H9 (cell line): ENCODE measurements at regions not wholly inside any gene's neighbourhood (a gene's known extent, or its start where the extent isn't known, plus 50 kb on each side); places are given as distances from the start of the nearest gene placed in this dataset.

Source experiments
- DNase-seq: peaks from one replicate; pipeline ENCODE4 v3.0.0-alpha.2; 2017
- H2AFZ ChIP-seq: one replicate; pipeline ENCODE4 v1.6.1; 2013; ENCODE audit warnings: mild to moderate bottlenecking, low read length, control low read depth, moderate library complexity
- H2AK5ac ChIP-seq: 2 replicates; pipeline ENCODE4 v1.6.1; 2013; ENCODE audit warnings: low read length, control low read depth, mixed read lengths; ENCODE audit not compliant: insufficient read length
- H2BK120ac ChIP-seq: one replicate; pipeline ENCODE4 v1.6.1; 2013; ENCODE audit warnings: low read depth, mild to moderate bottlenecking, low read length, control low read depth, inconsistent platforms; ENCODE audit not compliant: poor library complexity, severe bottlenecking
- H2BK12ac ChIP-seq: 2 replicates; pipeline ENCODE4 v1.6.1; 2013; ENCODE audit warnings: low read length, control low read depth, mixed read lengths, low read depth; ENCODE audit not compliant: insufficient read length
- H2BK15ac ChIP-seq: 2 replicates; pipeline ENCODE4 v1.6.1; 2013; ENCODE audit warnings: low read depth, low read length, control low read depth
- H2BK20ac ChIP-seq: one replicate; pipeline ENCODE4 v1.6.1; 2013; ENCODE audit warnings: low read depth, mild to moderate bottlenecking, low read length, control low read depth, inconsistent platforms; ENCODE audit not compliant: poor library complexity, severe bottlenecking
- H2BK5ac ChIP-seq: 2 replicates; pipeline ENCODE4 v1.6.1; 2013; ENCODE audit warnings: low read length, control low read depth, mixed read lengths; ENCODE audit not compliant: insufficient read length
- H3K14ac ChIP-seq: 2 replicates; pipeline ENCODE4 v1.6.1; 2013; ENCODE audit warnings: low read length, control low read depth; ENCODE audit not compliant: insufficient read depth
- H3K18ac ChIP-seq: 2 replicates; pipeline ENCODE4 v1.6.1; 2013; ENCODE audit warnings: low read depth, mild to moderate bottlenecking, mixed read lengths, low read length, control low read depth; ENCODE audit not compliant: insufficient read length
- H3K23ac ChIP-seq: 2 replicates; pipeline ENCODE4 v1.6.1; 2013; ENCODE audit warnings: low read length, control low read depth, mixed read lengths, low read depth; ENCODE audit not compliant: insufficient read length
- H3K23me2 ChIP-seq: 2 replicates; pipeline ENCODE4 v1.6.1; 2013; ENCODE audit warnings: low read depth, mild to moderate bottlenecking, mixed read lengths, low read length, control low read depth; ENCODE audit not compliant: insufficient read length, poor library complexity, severe bottlenecking
- H3K27ac ChIP-seq: 2 replicates; pipeline ENCODE4 v1.5.1; 2013; ENCODE audit warnings: low read length, control low read depth, mixed read lengths, low read depth; ENCODE audit not compliant: insufficient read length
- H3K27me3 ChIP-seq: 2 replicates; pipeline ENCODE4 v1.6.1; 2013; ENCODE audit warnings: low read length, control low read depth, inconsistent platforms; ENCODE audit not compliant: insufficient read depth
- H3K4ac ChIP-seq: 2 replicates; pipeline ENCODE4 v1.6.1; 2013; ENCODE audit warnings: low read depth, mild to moderate bottlenecking, control low read depth, inconsistent platforms, low read length, moderate library complexity
- H3K4me1 ChIP-seq: 2 replicates; pipeline ENCODE4 v1.6.1; 2013; ENCODE audit warnings: low read length, control low read depth, inconsistent platforms; ENCODE audit not compliant: insufficient read depth
- H3K4me2 ChIP-seq: 2 replicates; pipeline ENCODE4 v1.6.1; 2013; ENCODE audit warnings: low read length, control low read depth, mixed read lengths; ENCODE audit not compliant: insufficient read length, insufficient read depth
- H3K56ac ChIP-seq: 2 replicates; pipeline ENCODE4 v1.6.1; 2013; ENCODE audit warnings: low read depth, mild to moderate bottlenecking, mixed read lengths, low read length, control low read depth; ENCODE audit not compliant: insufficient read length
- H3K79me1 ChIP-seq: 2 replicates; pipeline ENCODE4 v1.6.1; 2013; ENCODE audit warnings: low read depth, mild to moderate bottlenecking, moderate library complexity, low read length, control low read depth, inconsistent platforms; ENCODE audit not compliant: insufficient read depth, poor library complexity, severe bottlenecking
- H3K79me2 ChIP-seq: 2 replicates; pipeline ENCODE4 v1.6.1; 2013; ENCODE audit warnings: low read length, control low read depth, inconsistent platforms; ENCODE audit not compliant: insufficient read depth
- H3K9ac ChIP-seq: 2 replicates; pipeline ENCODE4 v1.6.1; 2013; ENCODE audit warnings: low read length, control low read depth, mixed read lengths; ENCODE audit not compliant: insufficient read length; ENCODE audit errors: extremely low read depth
- H3K9me3 ChIP-seq: one replicate; pipeline ENCODE4 v1.6.1; 2013; ENCODE audit warnings: low read depth, low read length, inconsistent platforms; ENCODE audit not compliant: control insufficient read depth
- H3T11ph ChIP-seq: one replicate; pipeline ENCODE4 v1.6.1; 2013; ENCODE audit warnings: mild to moderate bottlenecking, low read length, control low read depth, inconsistent platforms
- H4K20me1 ChIP-seq: one replicate; pipeline ENCODE4 v1.6.1; 2013; ENCODE audit not compliant: control insufficient read depth, insufficient read length, insufficient read depth
- H4K5ac ChIP-seq: 2 replicates; pipeline ENCODE4 v1.6.1; 2013; ENCODE audit warnings: low read depth, mild to moderate bottlenecking, mixed read lengths, low read length, control low read depth; ENCODE audit not compliant: insufficient read length
- H4K8ac ChIP-seq: replicated peaks from 2 replicates; pipeline ENCODE4 v1.6.1; 2013; ENCODE audit warnings: low read length, control low read depth, mixed read lengths, low read depth; ENCODE audit not compliant: insufficient read length
- H4K91ac ChIP-seq: 2 replicates; pipeline ENCODE4 v1.6.1; 2013; ENCODE audit warnings: low read depth, mild to moderate bottlenecking, moderate library complexity, mixed read lengths, low read length, control low read depth; ENCODE audit not compliant: insufficient read length
- H3K27ac Mint-ChIP-seq, 3 experiments: 2 replicates in 2 of 3; 3 replicates in 1 of 3; pipeline ENCODE4 v1.8.0; 2020 to 2021; ENCODE audit warnings: mixed read lengths in 3 of 3, mild to moderate bottlenecking in 1 of 3, moderate library complexity in 1 of 3
- H3K27me3 Mint-ChIP-seq: 2 replicates; pipeline ENCODE4 v1.8.0; 2021; ENCODE audit warnings: low read depth, mild to moderate bottlenecking, moderate library complexity, mixed read lengths
- H3K36me3 Mint-ChIP-seq, 3 experiments: 2 replicates in 2 of 3; 3 replicates in 1 of 3; pipeline ENCODE4 v1.8.0; 2020 to 2021; ENCODE audit warnings: low read depth in 3 of 3, mixed read lengths in 3 of 3; ENCODE audit not compliant: insufficient read depth in 1 of 3
- H3K4me1 Mint-ChIP-seq, 2 experiments: 2 replicates each; pipeline ENCODE4 v1.8.0; 2020; ENCODE audit warnings: mixed read lengths in 2 of 2
- H3K4me3 Mint-ChIP-seq, 2 experiments: 2 replicates in 1 of 2; 3 replicates in 1 of 2; pipeline ENCODE4 v1.8.0; 2020 to 2021; ENCODE audit warnings: mild to moderate bottlenecking in 2 of 2, mixed read lengths in 2 of 2, moderate library complexity in 1 of 2
- H3K9me3 Mint-ChIP-seq, 2 experiments: 2 replicates in 1 of 2; 3 replicates in 1 of 2; pipeline ENCODE4 v1.8.0; 2020; ENCODE audit warnings: mild to moderate bottlenecking in 2 of 2, mixed read lengths in 2 of 2, moderate library complexity in 1 of 2
- WGBS: extraction: QIAGEN DNeasy Blood & Tissue Kit; methylation state at CpG from one replicate; pipeline ENCODE4 v1.1.7; 2013; ENCODE audit warnings: missing lambda C conversion rate, low lambda C conversion rate, mixed read lengths; ENCODE audit not compliant: insufficient read length; ENCODE audit errors: extremely low coverage; 5-methylcytosine and 5-hydroxymethylcytosine counted together
- TF ChIP-seq, protein P1 (sequence below): fragments of 200-600 bp; sonication (generic); conservative IDR thresholded peaks from 3 replicates; pipeline ENCODE4 v1.8.0; 2021; ENCODE audit warnings: antibody characterized with exemption, mild to moderate bottlenecking

DNA sequence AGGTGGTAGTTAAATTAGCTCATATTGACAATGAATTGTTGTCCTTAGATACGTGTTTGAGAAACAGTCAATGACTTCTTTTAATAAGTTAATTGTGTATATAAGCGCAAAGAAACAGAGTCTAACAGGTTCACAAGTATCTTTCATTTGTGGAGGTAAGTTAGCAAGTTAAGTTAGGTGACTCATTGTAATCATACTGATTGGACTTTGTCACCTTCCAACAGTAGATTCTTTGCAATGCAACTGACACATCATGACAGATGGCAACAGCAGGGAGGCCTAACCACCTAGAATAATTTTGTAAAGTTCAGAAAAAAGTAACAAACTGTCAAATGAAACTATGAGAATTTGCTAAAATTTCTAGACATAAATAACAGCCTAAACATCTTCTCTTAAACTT is 207.6 kb upstream of the PITX2 start:
- H2BK20ac ChIP-seq = no peak overlapping the region
- no CpG with 5 or more reads among the region's 2 CpGs for WGBS

More for the DNA sequence above, 207.6 kb upstream of the PITX2 start:
- Histone ChIP-seq H2BK120ac (no peak overlapping the region), H2BK15ac (no peak overlapping the region), H3K79me1 (no peaks in the 10 kb centered on the region), H2BK12ac (no peak overlapping the region), H3K79me2 (no peaks in the 10 kb centered on the region), H3K27ac (no peak overlapping the region), H3K56ac (no peak overlapping the region), H3K23me2 (no peaks in the 10 kb centered on the region), H2AK5ac (no peak overlapping the region), H3K27me3 (no peaks in the 10 kb centered on the region), H3K4me2 (no peak overlapping the region), H2AFZ (no peak overlapping the region), H3K4ac (no peak overlapping the region), H3K9me3 (no peaks in the 10 kb centered on the region), H3K9ac (no peak overlapping the region), H3T11ph (no peak overlapping the region), H3K23ac (no peak overlapping the region), H4K8ac (no peak overlapping the region), H3K4me1 (no peaks in the 10 kb centered on the region), H4K91ac (no peak overlapping the region), H3K18ac (no peak overlapping the region), H3K14ac (no peak overlapping the region), H4K5ac (no peak overlapping the region), H4K20me1 (no peaks in the 10 kb centered on the region), H2BK5ac (no peak overlapping the region)
- no peaks in the 10 kb centered on the region for H3K27me3 Mint-ChIP-seq
- H3K36me3 Mint-ChIP-seq = no peaks in the 10 kb centered on the region
- DNase-seq = no peak
- TF ChIP-seq, protein P1, sequence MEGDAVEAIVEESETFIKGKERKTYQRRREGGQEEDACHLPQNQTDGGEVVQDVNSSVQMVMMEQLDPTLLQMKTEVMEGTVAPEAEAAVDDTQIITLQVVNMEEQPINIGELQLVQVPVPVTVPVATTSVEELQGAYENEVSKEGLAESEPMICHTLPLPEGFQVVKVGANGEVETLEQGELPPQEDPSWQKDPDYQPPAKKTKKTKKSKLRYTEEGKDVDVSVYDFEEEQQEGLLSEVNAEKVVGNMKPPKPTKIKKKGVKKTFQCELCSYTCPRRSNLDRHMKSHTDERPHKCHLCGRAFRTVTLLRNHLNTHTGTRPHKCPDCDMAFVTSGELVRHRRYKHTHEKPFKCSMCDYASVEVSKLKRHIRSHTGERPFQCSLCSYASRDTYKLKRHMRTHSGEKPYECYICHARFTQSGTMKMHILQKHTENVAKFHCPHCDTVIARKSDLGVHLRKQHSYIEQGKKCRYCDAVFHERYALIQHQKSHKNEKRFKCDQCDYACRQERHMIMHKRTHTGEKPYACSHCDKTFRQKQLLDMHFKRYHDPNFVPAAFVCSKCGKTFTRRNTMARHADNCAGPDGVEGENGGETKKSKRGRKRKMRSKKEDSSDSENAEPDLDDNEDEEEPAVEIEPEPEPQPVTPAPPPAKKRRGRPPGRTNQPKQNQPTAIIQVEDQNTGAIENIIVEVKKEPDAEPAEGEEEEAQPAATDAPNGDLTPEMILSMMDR = no peak
- H3K27ac Mint-ChIP-seq = no peak overlapping the region
- H3K9me3 Mint-ChIP-seq = peaks cover 0 to 2% of the 10 kb centered on the region in 2 experiments; a peak in 3 of 5 replicates
- no peak overlapping the region for H3K4me3 Mint-ChIP-seq
- no peaks in the 10 kb centered on the region for H3K4me1 Mint-ChIP-seq
